ENCODE measurements at regions not wholly inside any gene's neighbourhood (a gene's known extent, or its start where the extent isn't known, plus 50 kb on each side); places are given as distances from the start of the nearest gene placed in this dataset.

DNA sequence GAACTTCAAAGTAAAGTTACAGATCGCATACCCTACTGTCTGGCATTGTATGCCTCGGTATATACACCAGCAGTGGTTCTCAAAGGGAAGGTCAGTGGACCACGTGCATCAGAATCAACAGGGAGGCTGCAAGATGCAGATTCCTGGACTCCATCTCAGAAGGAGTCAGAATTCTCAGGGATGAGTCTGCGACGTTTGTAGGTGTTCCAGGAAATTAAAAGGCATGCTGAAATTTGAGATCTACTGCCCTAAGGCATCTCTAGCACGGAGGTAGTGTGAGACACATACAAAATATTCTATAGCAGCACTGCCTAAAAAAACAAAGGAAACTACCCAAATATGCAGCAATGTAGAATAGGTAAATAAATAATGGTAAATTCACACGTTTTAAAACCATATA, 136.8 kb upstream of the BNIP2 start:
- Histone ChIP-seq H4K20me1 (ENCODE audit: insufficient read depth, low read length) (no peaks in the 10 kb centered on the region), H3K27ac (ENCODE audit: extremely low read length, insufficient read depth, low read length) (no peak overlapping the region), H3K9me3 (ENCODE audit: low read length) (no peaks in the 10 kb centered on the region), H3K36me3 (replicated peaks in 1 of 2; ENCODE audit: control insufficient read depth in 1 of 2, insufficient read depth in 2 of 2, low read length in 2 of 2) (no peaks in the 10 kb centered on the region), H3K4me1 (ENCODE audit: insufficient read depth, low read length) (no peaks in the 10 kb centered on the region), H2AFZ (ENCODE audit: low read length) (no peak overlapping the region), H3K9ac (ENCODE audit: insufficient read depth, low read depth, low read length) (no peak overlapping the region), H3K27me3 (ENCODE audit: control insufficient read depth in 1 of 2, insufficient read depth in 2 of 2, low read length in 2 of 2) (no peaks in the 10 kb centered on the region; a peak in 1 of 5 replicates), H3K4me2 (ENCODE audit: low read depth, low read length) (no peak overlapping the region), H3K4me3 (replicated peaks in 1 of 3; ENCODE audit: insufficient read depth in 1 of 3, low read depth in 2 of 3, low read length in 3 of 3) (no peak overlapping the region), H3K79me2 (ENCODE audit: insufficient read depth, low read length) (no peaks in the 10 kb centered on the region)
- 2% methylated on average over 7 of the region's 7 CpGs for WGBS (ENCODE audit: low lambda C conversion rate)
- ChIA-PET CTCF (ENCODE audit: low intra/inter-chr PET ratio, low total read pairs) (no interaction called here), POLR2A (no interaction called here)
- no TSS peak for BruUV-seq (replicated peaks)
- DNase-seq (ENCODE audit: low spot score) (no peak), ATAC-seq (no peak), FAIRE-seq (no peak)
- intact Hi-C loops (cut with micrococcal nuclease; ENCODE audit: unreplicated experiment) = no loop called here
- in situ Hi-C loops (cut with HindIII; ENCODE audit: extremely low pct_ligation_motif_present, low pct_unique_long_range_greater_than_20kb) = loop anchor here (10.0 kb wide), 1 partner anchor 61 kb away; no protein-coding TSS in a partner anchor
- TF ChIP-seq ZNF335 (CRISPR knock-in tag; IDR thresholded peaks at IDR 0.05) = no peak
- TF ChIP-seq MNT (IDR thresholded peaks at IDR 0.05) = no peak
- TF ChIP-seq, protein P1, sequence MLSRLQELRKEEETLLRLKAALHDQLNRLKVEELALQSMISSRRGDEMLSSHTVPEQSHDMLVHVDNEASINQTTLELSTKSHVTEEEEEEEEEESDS (CRISPR knock-in tag; IDR thresholded peaks at IDR 0.05; ENCODE audit: borderline replicate concordance) = no peak
- no peak for TF ChIP-seq CC2D1A (CRISPR knock-in tag; IDR thresholded peaks at IDR 0.05)
- no peak for TF ChIP-seq KDM2A (CRISPR knock-in tag; IDR thresholded peaks at IDR 0.05; ENCODE audit: borderline replicate concordance, low read depth)
- TF ChIP-seq, protein P2, sequence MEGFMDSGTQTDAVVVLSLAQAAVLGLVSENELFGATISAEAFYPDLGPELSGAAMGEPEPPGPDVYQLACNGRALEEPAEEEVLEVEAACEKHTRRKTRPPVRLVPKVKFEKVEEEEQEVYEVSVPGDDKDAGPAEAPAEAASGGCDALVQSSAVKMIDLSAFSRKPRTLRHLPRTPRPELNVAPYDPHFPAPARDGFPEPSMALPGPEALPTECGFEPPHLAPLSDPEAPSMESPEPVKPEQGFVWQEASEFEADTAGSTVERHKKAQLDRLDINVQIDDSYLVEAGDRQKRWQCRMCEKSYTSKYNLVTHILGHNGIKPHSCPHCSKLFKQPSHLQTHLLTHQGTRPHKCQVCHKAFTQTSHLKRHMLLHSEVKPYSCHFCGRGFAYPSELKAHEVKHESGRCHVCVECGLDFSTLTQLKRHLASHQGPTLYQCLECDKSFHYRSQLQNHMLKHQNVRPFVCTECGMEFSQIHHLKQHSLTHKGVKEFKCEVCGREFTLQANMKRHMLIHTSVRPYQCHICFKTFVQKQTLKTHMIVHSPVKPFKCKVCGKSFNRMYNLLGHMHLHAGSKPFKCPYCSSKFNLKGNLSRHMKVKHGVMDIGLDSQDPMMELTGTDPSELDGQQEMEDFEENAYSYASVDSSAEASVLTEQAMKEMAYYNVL (CRISPR knock-in tag; IDR thresholded peaks at IDR 0.05; ENCODE audit: borderline replicate concordance) = no peak
- TF ChIP-seq, protein P3, sequence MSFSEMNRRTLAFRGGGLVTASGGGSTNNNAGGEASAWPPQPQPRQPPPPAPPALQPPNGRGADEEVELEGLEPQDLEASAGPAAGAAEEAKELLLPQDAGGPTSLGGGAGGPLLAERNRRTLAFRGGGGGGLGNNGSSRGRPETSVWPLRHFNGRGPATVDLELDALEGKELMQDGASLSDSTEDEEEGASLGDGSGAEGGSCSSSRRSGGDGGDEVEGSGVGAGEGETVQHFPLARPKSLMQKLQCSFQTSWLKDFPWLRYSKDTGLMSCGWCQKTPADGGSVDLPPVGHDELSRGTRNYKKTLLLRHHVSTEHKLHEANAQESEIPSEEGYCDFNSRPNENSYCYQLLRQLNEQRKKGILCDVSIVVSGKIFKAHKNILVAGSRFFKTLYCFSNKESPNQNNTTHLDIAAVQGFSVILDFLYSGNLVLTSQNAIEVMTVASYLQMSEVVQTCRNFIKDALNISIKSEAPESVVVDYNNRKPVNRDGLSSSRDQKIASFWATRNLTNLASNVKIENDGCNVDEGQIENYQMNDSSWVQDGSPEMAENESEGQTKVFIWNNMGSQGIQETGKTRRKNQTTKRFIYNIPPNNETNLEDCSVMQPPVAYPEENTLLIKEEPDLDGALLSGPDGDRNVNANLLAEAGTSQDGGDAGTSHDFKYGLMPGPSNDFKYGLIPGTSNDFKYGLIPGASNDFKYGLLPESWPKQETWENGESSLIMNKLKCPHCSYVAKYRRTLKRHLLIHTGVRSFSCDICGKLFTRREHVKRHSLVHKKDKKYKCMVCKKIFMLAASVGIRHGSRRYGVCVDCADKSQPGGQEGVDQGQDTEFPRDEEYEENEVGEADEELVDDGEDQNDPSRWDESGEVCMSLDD (CRISPR knock-in tag; IDR thresholded peaks at IDR 0.05; ENCODE audit: borderline replicate concordance) = no peak
- no peak for TF ChIP-seq ZNF18 (CRISPR knock-in tag; IDR thresholded peaks at IDR 0.05; ENCODE audit: insufficient replicate concordance)
- no peak for TF ChIP-seq HOXA9 (CRISPR knock-in tag; IDR thresholded peaks at IDR 0.05; ENCODE audit: borderline replicate concordance)
- TF ChIP-seq MAFG (CRISPR knock-in tag; IDR thresholded peaks at IDR 0.05) = no peak
- no peak for TF ChIP-seq PRDM15 (CRISPR knock-in tag; IDR thresholded peaks at IDR 0.05)
- no peak for TF ChIP-seq DR1 (CRISPR knock-in tag; IDR thresholded peaks at IDR 0.05)
- no peak for TF ChIP-seq PHF5A (CRISPR knock-in tag; IDR thresholded peaks at IDR 0.05; ENCODE audit: low read depth, unreplicated experiment)
